Fibroblast of mammary gland (primary cell): ENCODE measurements at regions not wholly inside any gene's neighbourhood (a gene's known extent, or its start where the extent isn't known, plus 50 kb on each side); places are given as distances from the start of the nearest gene placed in this dataset.
"Not testable (repeated sequence)": the region's sequence is repeated elsewhere in the genome, so short reads cannot be mapped to it uniquely, and the experiment has no call there.

Experiments
- DNase-seq: peaks from one replicate; pipeline ENCODE4 v3.0.0-alpha.2; 2010; ENCODE audit warnings: low read depth
- H3K4me3 ChIP-seq: 2 replicates; pipeline ENCODE4 v1.5.1; 2011; ENCODE audit warnings: low read depth, mild to moderate bottlenecking, low read length, moderate library complexity; ENCODE audit not compliant: control insufficient read depth
- CTCF ChIP-seq: conservative IDR thresholded peaks from 2 replicates; pipeline ENCODE4 v1.5.1; 2011; ENCODE audit warnings: low read depth, low read length, inconsistent platforms; ENCODE audit not compliant: control insufficient read depth, insufficient read depth

GRCh38 chr12:45509187-45509586 lies 220.3 kb upstream of the ARID2 start:
- H3K4me3 ChIP-seq = no peak overlapping the region
- TF ChIP-seq CTCF = no peak
- no peak for DNase-seq

- DNase-seq = no peak
- no peak overlapping the region for H3K4me3 ChIP-seq
- TF ChIP-seq CTCF = no peak
These were observed 219.9 kb upstream of the ARID2 start for GRCh38 chr12:45509621-45510020.

GRCh38 chr12:45517381-45517780 lies 212.1 kb upstream of the ARID2 start:
- no peak for TF ChIP-seq CTCF
- no peak overlapping the region for H3K4me3 ChIP-seq
- DNase-seq = no peak

GRCh38 chr12:45518291-45519235 lies 210.9 kb upstream of the ARID2 start:
- TF ChIP-seq CTCF = no peak
- no peak overlapping the region for H3K4me3 ChIP-seq
- DNase-seq = no peak

- no peak overlapping the region for H3K4me3 ChIP-seq
- DNase-seq = no peak
- TF ChIP-seq CTCF = no peak
These were observed 207.3 kb upstream of the ARID2 start for GRCh38 chr12:45522227-45522626.

GRCh38 chr12:45526823-45527222 lies 202.7 kb upstream of the ARID2 start:
- H3K4me3 ChIP-seq, DNase-seq: not testable (repeated sequence)

- DNase-seq = no peak
- H3K4me3 ChIP-seq = no peak overlapping the region
- TF ChIP-seq CTCF = no peak
These were observed 197.4 kb upstream of the ARID2 start for GRCh38 chr12:45532113-45532512.
